T-cell (primary cell): ENCODE measurements at regions not wholly inside any gene's neighbourhood (a gene's known extent, or its start where the extent isn't known, plus 50 kb on each side); places are given as distances from the start of the nearest gene placed in this dataset.

Experiments
- ATAC-seq, 4 experiments: fragments of 200-7000 bp in 3 of 4; fragments of 150-1000 bp in 1 of 4; cut with Tn5 transposase; replicated peaks in 1 of 4; 1 replicate in 3 of 4; 2 replicates in 1 of 4; pipeline ENCODE4 v1.10.0; 2021; ENCODE audit warnings: moderate library complexity in 3 of 4, mild to moderate bottlenecking in 2 of 4, moderate number of reproducible peaks in 1 of 4
- CTCF ChIA-PET, 2 donors: fragments of 300-600 bp; sonication (Branson Sonifier 250); formaldehyde crosslinking; loops; one replicate each; lab custom pipeline; 2022; ENCODE audit warnings: antibody characterized with exemption in 2 of 2; lab: Charles Lee
- POLR2A ChIA-PET, 2 donors: fragments of 300-600 bp; sonication (Branson Sonifier 250); formaldehyde crosslinking; loops; one replicate each; lab custom pipeline; 2022; ENCODE audit warnings: antibody characterized with exemption in 2 of 2; lab: Charles Lee
- DNase-seq, 35 experiments: peaks; one replicate each; pipeline versions ENCODE4 v3.0.0 to v3.0.0-alpha.2; 2013 to 2023
- H3K27ac ChIP-seq: one replicate; pipeline ENCODE4 v1.5.1; 2013; ENCODE audit warnings: low read length
- H3K27me3 ChIP-seq, 2 experiments: replicated peaks in 1 of 2; 1 replicate in 1 of 2; 2 replicates in 1 of 2; pipeline versions ENCODE4 v1.6.1 to v1.7.0; 2013; ENCODE audit warnings: low read length in 1 of 2, mixed read lengths in 1 of 2; ENCODE audit not compliant: control insufficient read depth in 2 of 2, insufficient read depth in 2 of 2; ENCODE audit errors: extremely low read depth in 1 of 2
- H3K36me3 ChIP-seq, 2 donors: 1 replicate in 1 of 2; 2 replicates in 1 of 2; pipeline versions ENCODE4 v1.6.1 to v1.7.0; 2013; ENCODE audit warnings: low read length in 1 of 2; ENCODE audit not compliant: control insufficient read depth in 2 of 2, insufficient read depth in 1 of 2; ENCODE audit errors: extremely low read depth in 1 of 2
- H3K4me1 ChIP-seq, 2 experiments: 1 replicate in 1 of 2; 2 replicates in 1 of 2; pipeline versions ENCODE4 v1.6.1 to v1.7.0; 2013; ENCODE audit warnings: low read length in 2 of 2, mixed read lengths in 1 of 2; ENCODE audit not compliant: insufficient read depth in 2 of 2, control insufficient read depth in 1 of 2; ENCODE audit errors: extremely low read depth in 1 of 2
- H3K4me3 ChIP-seq, 2 donors: 1 replicate in 1 of 2; 2 replicates in 1 of 2; pipeline versions ENCODE4 v1.5.1 to v1.7.0; 2013; ENCODE audit warnings: mild to moderate bottlenecking in 2 of 2, low read length in 1 of 2, moderate library complexity in 1 of 2; ENCODE audit not compliant: control insufficient read depth in 1 of 2; ENCODE audit errors: extremely low read depth in 1 of 2
- H3K9me3 ChIP-seq: 2 replicates; pipeline ENCODE4 v1.7.0; 2013
- H3K27ac Mint-ChIP-seq, 2 donors: one replicate each; pipeline ENCODE4 v1.8.0; 2020 to 2021; ENCODE audit warnings: mild to moderate bottlenecking in 2 of 2, mixed read lengths in 2 of 2
- H3K27me3 Mint-ChIP-seq, 2 donors: one replicate each; pipeline ENCODE4 v1.8.0; 2021 to 2022; ENCODE audit warnings: mixed read lengths in 2 of 2
- H3K36me3 Mint-ChIP-seq: one replicate; pipeline ENCODE4 v1.8.0; 2021; ENCODE audit warnings: mixed read lengths
- H3K4me1 Mint-ChIP-seq, 3 donors: one replicate each; pipeline ENCODE4 v1.8.0; 2020 to 2022; ENCODE audit warnings: mixed read lengths in 3 of 3, mild to moderate bottlenecking in 1 of 3
- H3K4me3 Mint-ChIP-seq, 3 donors: one replicate each; pipeline ENCODE4 v1.8.0; 2020 to 2022; ENCODE audit warnings: mild to moderate bottlenecking in 3 of 3, mixed read lengths in 3 of 3, moderate library complexity in 3 of 3
- H3K9me3 Mint-ChIP-seq, 3 donors: one replicate each; pipeline ENCODE4 v1.8.0; 2020 to 2022; ENCODE audit warnings: mixed read lengths in 3 of 3
- WGBS: methylation state at CpG from one replicate; pipeline ENCODE4 v1.1.5; 2013; ENCODE audit warnings: missing lambda C conversion rate; ENCODE audit not compliant: insufficient coverage; 5-methylcytosine and 5-hydroxymethylcytosine counted together

DNA sequence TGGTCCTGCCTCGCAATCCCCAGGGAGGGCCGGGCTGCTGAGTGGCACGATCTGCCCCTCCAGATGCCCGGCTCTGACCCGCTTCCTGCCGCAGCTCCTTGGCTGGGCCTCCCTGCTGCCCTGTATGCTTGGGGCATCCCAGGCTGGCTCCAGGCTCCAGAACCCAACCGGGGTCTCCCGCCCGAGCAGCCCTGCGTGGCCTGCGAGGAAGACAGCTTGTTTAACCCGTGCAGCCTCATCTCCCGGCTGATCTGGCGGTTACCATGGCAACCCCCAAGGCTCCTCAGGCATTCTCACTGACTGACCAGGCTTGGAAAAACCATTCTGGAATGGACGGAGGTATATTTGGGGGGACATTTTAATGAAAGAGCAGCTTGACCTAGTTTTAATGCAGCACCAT lies 232.4 kb upstream of the MYO3A start:
- ChIA-PET CTCF (interaction anchor here (0.7 to 2.5 kb wide), 3 partner anchors 10 to 24 kb away, joined by 3 to 11 read pairs (median 5); no protein-coding TSS in a partner anchor), POLR2A (no interaction called here)
- DNase-seq, result no peak
- Mint-ChIP-seq H3K4me1 (peaks cover 0 to 2% (median 0%) of the 10 kb centered on the region in 3 donors), H3K27ac (no peak overlapping the region), H3K36me3 (no peaks in the 10 kb centered on the region), H3K4me3 (no peak overlapping the region), H3K27me3 (peaks cover 0 to 1% of the 10 kb centered on the region in 2 donors), H3K9me3 (no peaks in the 10 kb centered on the region)
- Histone ChIP-seq H3K27me3 (peaks cover 0 to 3% of the 10 kb centered on the region in 2 experiments), H3K9me3 (no peaks in the 10 kb centered on the region), H3K4me3 (no peak overlapping the region), H3K27ac (no peak overlapping the region), H3K4me1 (no peaks in the 10 kb centered on the region), H3K36me3 (no peaks in the 10 kb centered on the region)
- WGBS, result 83% methylated on average over 15 of the region's 15 CpGs
- no peak for ATAC-seq

DNA sequence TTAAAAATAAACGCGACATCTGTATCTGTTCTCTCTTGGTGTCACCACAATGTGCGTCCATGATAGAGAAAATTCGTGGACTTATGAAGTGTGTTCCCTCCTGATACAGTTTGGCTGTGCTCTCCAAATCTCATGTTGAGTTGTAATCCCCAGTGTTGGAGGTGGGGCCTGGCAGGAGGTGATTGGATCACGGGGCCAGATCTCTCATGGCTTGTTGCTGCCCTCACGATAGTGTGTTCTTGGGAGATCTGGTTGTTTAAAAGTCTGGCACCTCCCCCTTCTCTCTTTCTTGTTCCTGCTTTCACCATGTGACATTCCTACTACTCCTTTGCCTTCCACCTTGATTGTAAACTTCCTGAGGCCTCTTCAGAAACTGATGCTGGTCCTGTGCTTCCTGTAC lies 229.4 kb upstream of the MYO3A start:
- Histone ChIP-seq H3K36me3 (no peaks in the 10 kb centered on the region), H3K27me3 (peaks cover 0 to 1% of the 10 kb centered on the region in 2 experiments), H3K27ac (no peak overlapping the region), H3K4me3 (no peak overlapping the region), H3K4me1 (no peaks in the 10 kb centered on the region), H3K9me3 (no peaks in the 10 kb centered on the region)
- no peak for ATAC-seq
- Mint-ChIP-seq H3K27me3 (peaks cover 0 to 1% of the 10 kb centered on the region in 2 donors), H3K4me3 (no peak overlapping the region), H3K4me1 (peaks cover 0 to 2% (median 0%) of the 10 kb centered on the region in 3 donors), H3K36me3 (no peaks in the 10 kb centered on the region), H3K9me3 (no peaks in the 10 kb centered on the region), H3K27ac (no peak overlapping the region)
- POLR2A ChIA-PET, result no interaction called here
- 92% methylated on average over 4 of the region's 6 CpGs for WGBS
- DNase-seq, result no peak
- CTCF ChIA-PET, result no interaction called here

DNA sequence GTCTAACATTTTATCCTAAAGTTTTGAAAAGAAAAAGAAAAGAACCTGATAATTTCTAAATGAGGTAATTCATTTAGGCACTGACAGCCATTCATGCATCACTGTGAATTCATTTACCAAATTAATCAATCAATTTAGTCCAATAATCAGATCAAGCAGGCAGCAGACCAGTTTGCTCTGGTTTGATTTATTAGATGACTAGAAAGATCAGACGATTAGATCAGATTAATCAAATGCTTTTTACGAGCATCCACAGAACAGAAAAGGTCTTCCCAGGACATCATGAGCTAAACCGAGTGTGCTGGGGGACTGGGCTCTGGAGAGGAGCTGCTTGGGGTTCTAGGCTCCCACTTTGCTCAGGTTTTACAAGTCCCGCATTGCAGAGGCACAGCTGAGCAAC lies 226.5 kb upstream of the MYO3A start:
- Mint-ChIP-seq H3K4me1 (no peaks in the 10 kb centered on the region), H3K27me3 (no peaks in the 10 kb centered on the region), H3K4me3 (no peak overlapping the region), H3K9me3 (no peaks in the 10 kb centered on the region), H3K36me3 (no peaks in the 10 kb centered on the region), H3K27ac (no peak overlapping the region)
- Histone ChIP-seq H3K4me1 (no peaks in the 10 kb centered on the region), H3K27me3 (no peaks in the 10 kb centered on the region), H3K27ac (no peak overlapping the region), H3K9me3 (no peaks in the 10 kb centered on the region), H3K4me3 (no peak overlapping the region), H3K36me3 (no peaks in the 10 kb centered on the region)
- CTCF ChIA-PET, result no interaction called here
- WGBS, result 60% methylated on average over 1 of the region's 4 CpGs
- DNase-seq (no peak), ATAC-seq (no peak)
- POLR2A ChIA-PET, result no interaction called here

DNA sequence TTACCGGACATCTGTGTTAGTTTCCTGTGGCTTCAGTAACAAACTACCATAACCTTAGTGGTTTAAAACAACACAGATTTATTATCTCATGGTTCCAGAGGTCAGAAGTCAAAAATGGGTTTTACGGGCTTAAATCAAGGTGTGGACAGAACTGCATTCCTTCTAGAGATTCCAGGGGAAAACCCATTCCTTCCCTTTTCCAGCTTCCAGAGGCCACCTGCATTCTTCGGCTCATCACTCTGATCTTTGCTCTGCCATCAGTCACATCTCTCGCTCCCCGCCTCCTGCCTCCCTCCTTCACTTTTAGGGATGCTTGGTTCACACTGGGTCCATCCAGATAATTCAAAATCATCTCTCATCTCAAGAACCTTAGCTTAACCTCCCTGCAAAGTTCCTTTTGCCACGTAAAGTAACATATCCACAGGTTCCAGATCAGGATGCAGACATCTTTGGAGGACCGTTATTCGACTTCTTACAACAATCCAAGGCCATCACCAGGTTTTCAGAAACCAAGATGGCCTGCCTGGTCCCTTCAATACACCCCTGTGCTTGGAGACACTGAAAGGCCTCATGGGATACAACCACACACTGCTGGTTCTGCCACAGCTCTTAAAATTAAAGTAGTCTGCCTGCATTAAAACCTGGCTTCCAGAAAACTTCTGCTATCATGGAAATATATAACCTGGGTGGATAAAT lies 225.9 kb upstream of the MYO3A start:
- Mint-ChIP-seq H3K27ac (no peak overlapping the region), H3K36me3 (no peaks in the 10 kb centered on the region), H3K9me3 (no peaks in the 10 kb centered on the region), H3K27me3 (no peaks in the 10 kb centered on the region), H3K4me1 (no peaks in the 10 kb centered on the region), H3K4me3 (no peak overlapping the region)
- no peak for ATAC-seq
- H3K36me3 ChIP-seq, result no peaks in the 10 kb centered on the region
- H3K4me3 ChIP-seq, result no peak overlapping the region
- no peaks in the 10 kb centered on the region for H3K9me3 ChIP-seq
- DNase-seq, result no peak
- no peaks in the 10 kb centered on the region for H3K27me3 ChIP-seq
- H3K4me1 ChIP-seq, result no peaks in the 10 kb centered on the region
- POLR2A ChIA-PET, result no interaction called here
- CTCF ChIA-PET, result no interaction called here
- H3K27ac ChIP-seq, result no peak overlapping the region
- WGBS, result 77% methylated on average over 7 of the region's 8 CpGs

DNA sequence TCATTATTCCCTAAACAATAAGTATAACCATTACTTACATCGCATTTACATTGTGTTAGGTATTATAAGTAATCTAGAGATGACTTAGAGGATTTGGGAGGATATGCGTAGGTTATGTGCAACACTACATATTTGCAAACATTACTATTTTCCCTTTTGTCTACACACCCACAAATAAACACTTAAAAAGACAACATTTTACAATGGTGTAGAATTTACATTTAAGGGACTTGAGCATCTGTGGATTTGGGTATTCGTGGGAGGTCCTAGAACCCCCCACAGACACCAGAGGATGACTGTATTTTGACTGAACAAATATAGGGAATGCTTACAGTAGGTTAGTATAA lies 220.2 kb upstream of the MYO3A start:
- CTCF ChIA-PET, result interaction anchor here in 1 of 2 donors (0.6 kb wide), 1 partner anchor 12 kb away, joined by 3 read pairs; no protein-coding TSS in a partner anchor
- peaks cover 0 to 4% of the 10 kb centered on the region in 2 donors for H3K27me3 Mint-ChIP-seq
- H3K4me3 Mint-ChIP-seq, result no peak overlapping the region
- Histone ChIP-seq H3K27me3 (no peaks in the 10 kb centered on the region), H3K9me3 (no peaks in the 10 kb centered on the region), H3K4me1 (no peaks in the 10 kb centered on the region), H3K27ac (no peak overlapping the region), H3K4me3 (no peak overlapping the region), H3K36me3 (no peaks in the 10 kb centered on the region)
- no peaks in the 10 kb centered on the region for H3K4me1 Mint-ChIP-seq
- ATAC-seq (no peak), DNase-seq (no peak)
- H3K27ac Mint-ChIP-seq, result no peak overlapping the region
- no CpG with 5 or more reads among the region's 3 CpGs for WGBS
- no peaks in the 10 kb centered on the region for H3K9me3 Mint-ChIP-seq
- H3K36me3 Mint-ChIP-seq, result no peaks in the 10 kb centered on the region
- POLR2A ChIA-PET, result no interaction called here

DNA sequence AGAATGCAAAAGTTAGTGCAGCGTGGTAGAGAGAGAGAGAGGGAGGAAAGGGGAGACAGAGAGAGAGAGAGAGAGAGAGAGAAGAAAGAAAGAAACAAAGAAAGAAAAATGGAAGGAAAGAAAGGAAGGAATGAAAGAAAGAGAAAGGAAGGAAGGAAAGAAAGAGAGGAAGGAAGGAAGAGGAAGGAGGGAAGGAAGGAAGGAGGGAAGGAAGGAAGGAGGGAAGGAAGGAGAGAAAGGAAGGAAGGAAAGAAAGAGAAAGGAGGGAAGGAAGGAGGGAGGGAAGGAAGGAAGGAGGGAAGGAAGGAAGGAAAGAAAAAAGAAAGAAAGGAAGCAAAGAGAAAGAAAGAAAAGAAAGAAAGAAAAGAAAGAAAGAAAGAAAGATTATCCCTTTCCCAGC lies 209.8 kb upstream of the MYO3A start:
- Mint-ChIP-seq H3K36me3 (no peaks in the 10 kb centered on the region), H3K4me1 (peaks cover 0 to 5% (median 2%) of the 10 kb centered on the region in 3 donors), H3K27me3 (peaks cover 8 to 13% of the 10 kb centered on the region in 2 donors), H3K4me3 (no peak overlapping the region), H3K27ac (no peak overlapping the region), H3K9me3 (no peaks in the 10 kb centered on the region)
- no peak for DNase-seq
- H3K4me1 ChIP-seq, result no peaks in the 10 kb centered on the region
- no peaks in the 10 kb centered on the region for H3K36me3 ChIP-seq
- H3K4me3 ChIP-seq, result no peak overlapping the region
- WGBS, result 83% methylated on average over 1 of the region's 1 CpG
- ATAC-seq, result no peak
- ChIA-PET CTCF (no interaction called here), POLR2A (no interaction called here)
- no peaks in the 10 kb centered on the region for H3K27me3 ChIP-seq
- no peak overlapping the region for H3K27ac ChIP-seq
- no peaks in the 10 kb centered on the region for H3K9me3 ChIP-seq
